H54 (cell line): ENCODE measurements at regions not wholly inside any gene's neighbourhood (a gene's known extent, or its start where the extent isn't known, plus 50 kb on each side); places are given as distances from the start of the nearest gene placed in this dataset.

Experiments used
- DNase-seq: peaks from one replicate; pipeline ENCODE4 v3.0.0; 2011; ENCODE audit warnings: low spot score, mixed read lengths; ENCODE audit not compliant: insufficient read length
- FAIRE-seq: peaks from 3 replicates; lab custom pipeline; 2011; peaks lifted over from hg19 to GRCh38; lab: Jason Lieb, UNC
- POLR2A ChIP-seq: IDR thresholded peaks from 2 replicates; pipeline ENCODE4 v1.6.1; 2011; ENCODE audit warnings: low read depth, mild to moderate bottlenecking, low read length

DNA sequence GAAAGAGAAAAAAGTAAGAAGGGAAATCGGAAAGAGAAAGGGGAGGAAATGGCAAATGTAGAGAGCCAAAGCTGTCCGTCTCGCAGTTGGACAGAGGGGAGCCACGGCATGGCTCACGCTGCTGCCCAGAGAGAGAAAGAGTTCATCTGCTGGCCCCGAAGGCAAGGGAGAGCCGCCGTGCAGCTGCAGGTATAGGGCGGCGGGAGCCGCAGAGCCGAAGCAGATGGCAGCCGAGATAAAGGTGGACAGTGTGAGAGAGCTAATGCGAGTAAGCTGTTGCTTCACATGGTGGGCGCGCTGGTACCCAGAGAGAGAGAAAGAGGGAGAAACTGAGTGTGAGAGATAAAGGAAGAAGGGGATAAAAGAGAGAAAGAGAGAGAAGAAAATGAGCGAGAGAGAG lies 188.4 kb upstream of the PPP1R26 start:
- TF ChIP-seq POLR2A: no peak
- FAIRE-seq: no peak

DNA sequence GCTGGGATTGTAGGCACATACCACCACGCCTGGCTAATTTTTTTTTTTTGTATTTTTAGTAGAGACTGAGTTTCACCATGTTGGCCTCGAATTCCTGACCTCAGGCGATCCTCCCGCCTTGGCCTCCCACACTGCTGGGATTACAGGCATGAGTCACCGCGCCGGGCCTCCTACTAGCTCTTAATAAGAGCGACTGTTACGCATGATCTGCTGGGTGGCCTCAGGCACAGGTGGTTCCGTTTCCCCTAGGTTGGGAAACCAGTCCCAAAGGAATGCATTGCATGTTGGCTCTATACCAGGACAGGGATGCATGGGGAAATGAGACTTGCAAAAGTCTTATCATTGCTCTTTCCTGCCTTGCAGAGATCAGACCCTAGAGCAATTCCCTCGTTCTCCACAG lies 184.7 kb upstream of the PPP1R26 start:
- no peak for DNase-seq
- FAIRE-seq: no peak
- no peak for TF ChIP-seq POLR2A

More for the DNA sequence above, 188.4 kb upstream of the PPP1R26 start:
- no peak for DNase-seq

DNA sequence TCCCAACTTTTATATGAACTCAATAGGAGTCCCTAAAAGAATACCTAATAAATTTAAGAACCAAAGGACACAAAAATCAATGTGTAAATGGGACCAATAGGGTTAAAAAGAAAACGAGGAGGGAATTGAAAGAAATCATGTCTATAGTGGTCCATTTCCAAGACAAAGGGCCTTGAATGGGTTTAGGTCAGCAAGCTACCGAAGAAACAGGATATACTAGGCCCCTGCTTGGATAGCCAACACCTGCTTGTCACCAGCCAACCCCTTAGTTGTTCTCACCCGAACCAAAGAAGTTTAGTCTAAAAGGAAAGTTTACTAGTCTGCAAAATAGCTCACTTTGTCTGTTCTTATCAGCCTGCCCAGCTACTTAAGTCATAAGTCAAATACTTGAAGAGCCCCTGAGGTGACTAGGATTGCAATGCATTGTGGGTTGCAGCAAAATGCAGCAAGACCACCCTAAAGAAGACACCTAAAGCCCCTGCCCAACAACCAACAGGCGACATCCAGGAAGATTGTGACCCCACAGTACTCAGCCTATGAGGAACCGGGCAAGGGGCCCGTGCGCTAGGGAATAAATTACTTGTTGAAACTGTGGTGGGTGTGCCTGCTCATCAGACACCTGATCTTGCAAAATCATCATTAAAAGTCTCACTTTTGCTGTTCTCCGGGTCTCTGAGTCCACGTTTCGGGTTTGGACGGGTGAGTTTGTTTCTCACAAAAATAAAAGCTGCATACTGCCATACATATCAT lies 183.9 kb upstream of the PPP1R26 start:
- FAIRE-seq: no peak
- TF ChIP-seq POLR2A: no peak
- DNase-seq: no peak

DNA sequence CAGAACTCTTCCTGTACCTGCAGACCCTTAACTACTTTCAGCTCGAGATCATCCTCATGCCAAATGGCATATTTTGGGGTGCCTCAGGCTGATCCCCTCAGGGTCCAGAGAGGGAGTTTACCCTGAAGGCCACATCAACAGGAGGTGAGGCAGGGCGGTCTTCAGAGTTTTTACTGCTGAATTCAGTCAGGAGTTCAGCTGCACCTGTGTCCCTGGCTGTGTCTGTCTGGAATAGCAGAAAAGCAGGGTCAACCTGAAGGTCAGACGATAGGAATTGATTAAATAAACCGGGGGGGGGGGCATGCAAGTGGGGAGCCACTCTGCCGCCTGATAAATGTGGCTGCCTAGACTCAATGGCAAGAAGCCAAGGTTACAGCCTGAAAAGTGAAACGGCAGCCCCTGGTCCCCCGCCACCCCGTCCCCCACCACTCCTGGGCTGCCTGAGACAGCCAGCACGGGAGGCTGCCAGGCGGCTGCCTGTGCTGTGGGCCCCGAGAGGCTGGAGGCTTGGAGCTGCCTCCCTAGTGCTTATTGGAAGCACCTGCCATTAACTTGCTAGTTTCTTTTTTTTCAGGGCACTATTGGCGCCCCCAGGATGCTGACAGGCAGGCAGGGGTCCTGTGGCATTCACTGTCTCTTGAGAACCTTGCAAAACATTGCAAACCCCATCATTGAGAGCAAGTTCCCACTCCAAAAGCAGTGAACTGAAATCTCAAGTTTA lies 182.7 kb upstream of the PPP1R26 start:
- DNase-seq (no peak), FAIRE-seq (no peak)
- TF ChIP-seq POLR2A: no peak

DNA sequence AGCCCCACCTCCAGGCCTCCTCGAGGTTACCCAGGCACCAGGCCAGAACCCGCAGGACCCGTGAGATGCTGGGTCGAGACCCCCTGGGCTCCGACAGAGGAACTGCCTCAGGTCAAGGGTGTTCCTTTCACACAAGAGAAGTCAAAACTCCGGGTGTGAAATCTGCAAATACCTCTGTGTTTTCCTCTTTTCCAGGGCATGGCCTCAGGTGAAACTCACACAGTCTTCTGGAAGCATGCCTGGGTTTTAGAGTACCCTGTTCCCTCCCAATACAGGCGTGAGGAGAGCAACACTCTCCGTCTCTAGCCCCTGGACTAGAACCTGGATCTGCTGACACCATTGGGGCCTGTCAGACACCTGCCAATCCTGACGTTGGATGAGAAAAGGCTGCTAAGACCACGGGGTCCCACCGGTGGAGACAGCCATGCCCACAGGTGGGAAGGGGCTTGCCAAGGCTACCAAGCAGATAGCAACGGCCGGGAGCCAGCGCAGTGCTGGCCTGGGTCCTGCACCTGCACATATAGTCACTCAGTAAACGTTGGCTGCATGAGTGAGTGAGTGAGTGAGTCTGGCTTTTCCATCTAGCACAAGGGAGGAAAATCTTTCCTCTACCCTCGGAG lies 182.0 kb upstream of the PPP1R26 start:
- no peak for TF ChIP-seq POLR2A
- no peak for FAIRE-seq
- no peak for DNase-seq

DNA sequence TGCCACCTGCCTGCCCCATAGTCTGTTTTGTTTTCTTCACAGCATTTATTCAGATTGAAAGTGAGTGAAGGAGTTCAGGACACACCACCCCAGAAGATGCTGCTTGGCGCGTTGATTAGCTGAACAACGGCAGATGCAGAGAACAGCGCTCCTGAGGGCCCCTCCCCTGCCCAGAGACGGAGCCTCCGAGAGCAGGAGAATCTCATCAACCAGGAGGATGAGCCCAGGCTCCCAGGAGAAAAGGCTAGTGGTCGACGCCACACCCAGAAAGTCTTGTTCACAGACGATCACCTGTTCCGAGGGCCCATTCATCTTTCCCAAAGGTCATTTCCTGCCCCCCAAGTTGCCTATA lies 180.4 kb upstream of the PPP1R26 start:
- no peak for TF ChIP-seq POLR2A
- DNase-seq (no peak), FAIRE-seq (no peak)

DNA sequence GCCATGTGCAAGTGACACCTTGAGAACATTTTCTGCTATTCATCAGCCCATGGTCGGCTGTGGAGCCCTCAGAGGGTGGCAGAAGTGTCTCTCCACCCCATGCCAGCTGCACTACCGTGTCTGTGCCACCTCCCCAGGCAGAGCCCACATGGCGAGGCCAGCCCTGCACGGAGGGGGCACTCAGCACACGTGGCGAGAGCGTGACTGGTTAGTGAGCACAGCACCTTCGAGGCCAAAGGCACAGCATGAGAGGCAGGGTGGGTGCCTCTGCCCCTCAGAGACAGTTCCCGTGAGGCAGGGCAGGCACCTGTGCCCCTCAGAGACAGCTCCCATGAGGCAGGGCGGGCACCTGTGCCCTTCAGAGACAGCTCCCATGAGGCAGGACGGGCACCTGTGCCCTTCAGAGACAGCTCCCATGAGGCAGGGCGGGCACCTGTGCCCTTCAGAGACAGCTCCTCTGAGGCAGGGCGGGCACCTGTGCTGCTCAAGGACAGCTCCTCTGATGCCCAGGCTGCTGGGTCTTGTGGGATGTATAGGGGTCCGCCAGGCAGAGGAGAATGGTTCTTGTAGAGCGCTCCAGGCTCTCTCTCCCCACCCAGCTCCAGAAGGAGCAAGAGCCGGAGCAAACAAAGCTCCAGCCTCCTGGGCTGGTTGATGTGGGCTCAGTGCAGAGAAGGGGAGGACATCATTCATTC lies 179.8 kb upstream of the PPP1R26 start:
- DNase-seq (no peak), FAIRE-seq (no peak)
- TF ChIP-seq POLR2A: no peak

DNA sequence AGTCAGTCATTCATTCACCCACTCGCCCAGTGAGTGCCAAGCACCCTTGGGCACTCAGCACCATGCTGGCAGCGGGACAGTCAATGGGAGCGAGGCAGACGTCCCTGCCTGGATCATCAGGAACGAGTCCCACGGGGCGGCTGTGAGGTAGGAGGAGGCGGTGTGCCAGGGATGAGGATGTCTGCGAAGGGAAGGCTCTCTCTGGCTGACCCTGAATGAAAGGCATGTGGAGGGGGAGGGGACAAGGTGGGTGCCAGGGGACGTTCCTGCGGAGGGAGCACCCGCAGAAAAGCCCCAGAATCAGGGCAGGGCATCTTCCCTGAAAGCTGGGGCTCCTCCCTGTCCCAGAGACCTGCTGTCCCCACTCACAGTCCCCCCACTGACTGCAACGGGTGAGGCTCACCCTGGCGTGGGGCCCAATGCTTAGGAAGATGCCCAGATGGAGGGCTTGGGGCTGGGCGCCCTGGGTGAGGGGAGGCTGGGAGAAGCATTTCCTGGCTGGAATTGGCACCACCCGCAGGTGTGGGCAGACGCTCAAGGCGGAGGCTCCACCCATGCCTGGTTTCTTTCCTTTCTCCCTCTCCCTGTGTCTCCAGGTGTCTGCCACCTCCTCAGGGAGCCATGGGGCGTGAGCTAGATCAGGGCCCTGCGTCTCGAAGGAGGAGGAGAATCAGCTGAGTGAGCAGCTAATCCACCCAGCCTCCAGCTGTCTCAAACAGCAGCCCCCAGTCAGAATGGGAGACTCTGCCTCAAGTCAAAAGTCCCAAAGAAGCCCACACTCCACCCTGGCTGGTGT lies 179.0 kb upstream of the PPP1R26 start:
- DNase-seq: no peak
- FAIRE-seq: no peak
- no peak for TF ChIP-seq POLR2A

DNA sequence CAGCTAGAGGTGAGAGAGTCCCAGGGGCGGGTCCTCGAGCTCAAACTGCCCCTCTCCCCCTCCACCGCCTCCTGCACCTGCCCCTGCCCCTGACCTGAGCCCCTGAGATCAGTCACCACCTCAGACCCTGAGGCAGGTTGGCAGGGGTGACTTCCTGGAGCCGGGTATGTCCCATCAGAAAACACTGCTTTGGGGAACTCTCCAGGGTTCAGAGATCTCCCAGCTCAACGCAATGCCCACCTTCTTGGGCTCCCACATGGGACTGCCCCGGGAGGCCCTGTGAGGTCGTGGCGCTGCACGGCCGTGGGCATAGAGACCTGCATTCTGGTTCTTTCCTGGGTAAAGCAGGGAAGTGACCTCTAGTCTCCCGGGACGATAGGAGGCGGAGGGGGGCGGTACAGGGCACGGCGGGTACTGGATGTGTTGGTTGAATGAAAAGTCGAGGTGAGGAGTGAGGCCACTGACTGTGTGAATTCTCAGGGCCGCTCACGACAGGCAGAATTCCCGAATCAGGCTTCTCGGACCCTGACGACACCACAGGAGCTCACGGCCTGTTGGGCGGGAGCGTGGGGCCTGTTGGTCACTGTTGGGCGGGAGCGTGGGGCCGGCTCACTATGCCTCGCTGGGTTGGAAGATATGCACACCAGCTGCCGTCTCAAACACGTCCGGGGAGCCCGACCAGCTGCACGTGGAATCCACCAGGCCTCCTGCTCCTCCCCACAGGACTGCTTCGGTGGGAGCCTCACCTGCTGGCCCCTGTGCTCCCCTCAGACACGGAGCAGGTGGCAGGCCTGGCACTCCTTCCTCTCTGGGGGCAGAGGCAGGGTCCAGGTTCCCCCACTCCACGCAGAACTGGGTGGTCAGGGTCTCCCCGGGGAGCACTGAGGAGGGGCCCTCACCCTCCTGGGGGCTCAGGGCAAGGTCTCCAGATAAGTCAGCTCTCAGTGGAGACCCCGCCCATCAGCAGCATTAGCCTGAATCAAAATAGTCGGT lies 178.0 kb upstream of the PPP1R26 start:
- FAIRE-seq: no peak
- TF ChIP-seq POLR2A: no peak
- DNase-seq: no peak

DNA sequence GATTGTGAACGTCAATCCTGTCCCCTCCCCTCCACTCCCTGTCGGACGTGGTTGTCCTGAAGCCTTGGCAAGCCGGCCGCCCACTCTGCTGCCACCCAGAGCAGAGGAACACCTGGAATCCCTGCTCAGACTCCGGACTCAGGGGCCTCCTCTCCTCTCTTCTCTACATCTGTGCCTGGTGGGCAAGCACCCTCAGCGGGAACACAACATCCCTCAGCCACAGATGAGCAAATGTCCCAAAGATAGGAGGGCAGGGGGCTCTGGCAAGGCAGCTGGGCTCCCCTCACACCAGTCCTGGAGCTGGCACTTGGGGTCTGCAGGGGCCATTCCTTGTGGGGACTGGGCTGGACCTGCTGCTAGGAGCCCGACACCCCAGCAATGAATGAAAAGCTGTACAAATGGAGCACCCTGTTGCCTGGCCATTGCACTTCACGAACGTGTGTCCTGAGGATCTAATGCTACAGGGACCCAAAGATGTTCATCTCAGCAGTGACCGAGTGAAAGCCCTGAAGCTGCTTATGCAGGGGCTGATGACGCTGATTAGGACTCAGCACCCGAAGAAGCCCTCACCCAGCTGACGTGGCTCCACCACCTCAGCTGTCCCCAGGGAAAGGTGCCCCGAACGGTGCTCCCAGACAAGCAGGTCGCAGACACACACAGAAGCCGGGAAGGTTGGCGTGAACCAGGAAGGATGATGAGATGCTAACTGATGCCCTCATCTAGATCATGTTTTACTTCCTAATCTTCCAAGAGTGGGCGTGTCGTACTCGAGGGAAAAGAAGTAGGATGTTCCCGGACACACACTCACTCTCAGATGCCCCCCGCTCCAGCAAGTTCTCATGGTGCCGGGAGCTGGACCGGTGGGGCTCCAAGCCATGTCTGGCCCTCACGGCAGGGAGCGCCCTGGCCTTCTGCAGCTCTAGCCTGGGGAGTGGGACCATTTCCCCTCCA lies 177.0 kb upstream of the PPP1R26 start:
- no peak for FAIRE-seq
- TF ChIP-seq POLR2A: no peak
- DNase-seq: no peak

DNA sequence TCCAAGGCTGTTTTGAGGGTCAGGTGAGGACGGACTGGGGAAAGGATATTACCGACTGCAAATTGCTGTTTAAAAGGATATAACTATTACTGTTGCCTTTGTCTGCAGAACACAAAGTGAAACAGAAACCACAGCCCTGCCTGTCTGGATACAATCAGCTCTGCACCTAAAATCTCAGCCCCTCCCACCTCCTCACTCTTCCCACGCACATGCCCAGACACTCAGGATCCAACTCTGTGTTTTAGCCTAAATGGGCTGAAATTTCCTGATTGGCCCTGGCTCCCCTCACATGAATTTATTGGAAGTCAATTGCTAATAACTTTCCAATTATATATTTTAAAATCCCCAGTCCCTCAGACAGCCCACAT lies 176.3 kb upstream of the PPP1R26 start:
- TF ChIP-seq POLR2A: no peak
- DNase-seq (no peak), FAIRE-seq (no peak)
